GM19463 (cell line): ENCODE measurements at regions not wholly inside any gene's neighbourhood (a gene's known extent, or its start where the extent isn't known, plus 50 kb on each side); places are given as distances from the start of the nearest gene placed in this dataset.

Source experiments
- ATAC-seq: cut with Tn5 transposase; IDR thresholded peaks from one replicate; pipeline ENCODE4 v1.9.1; 2021; ENCODE audit warnings: mild to moderate bottlenecking, moderate library complexity; ENCODE audit not compliant: unreplicated experiment

- no peak for ATAC-seq
These were observed 1216.6 kb upstream of the PIK3C3 start for GRCh38 chr18:40738321-40738880.

DNA sequence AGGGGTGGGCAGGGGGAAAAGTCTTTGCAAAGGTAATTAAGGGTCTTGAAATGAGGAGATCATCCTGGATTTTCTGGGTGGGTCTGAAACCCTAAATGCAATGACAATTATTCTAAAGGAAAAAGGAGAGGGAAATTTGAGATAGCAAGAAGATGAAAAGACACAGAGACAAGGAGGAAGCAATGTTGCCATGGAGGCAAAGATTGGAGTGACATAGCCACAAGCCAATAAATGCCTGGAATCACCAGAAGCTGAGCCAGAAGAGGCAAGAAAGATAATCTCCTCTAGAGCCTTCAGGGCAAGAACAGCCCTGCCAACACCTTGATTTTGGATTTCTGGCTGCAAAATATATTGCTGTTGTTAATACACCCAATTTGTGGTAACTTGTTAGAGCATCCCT, 1246.3 kb upstream of the PIK3C3 start:
- no peak for ATAC-seq

- ATAC-seq = no peak
These were observed 1247.2 kb upstream of the PIK3C3 start for GRCh38 chr18:40707797-40708196.

GRCh38 chr18:40698129-40698528, 1256.9 kb upstream of the PIK3C3 start:
- ATAC-seq = no peak

GRCh38 chr18:40695526-40695925, 1259.5 kb upstream of the PIK3C3 start:
- no peak for ATAC-seq

DNA sequence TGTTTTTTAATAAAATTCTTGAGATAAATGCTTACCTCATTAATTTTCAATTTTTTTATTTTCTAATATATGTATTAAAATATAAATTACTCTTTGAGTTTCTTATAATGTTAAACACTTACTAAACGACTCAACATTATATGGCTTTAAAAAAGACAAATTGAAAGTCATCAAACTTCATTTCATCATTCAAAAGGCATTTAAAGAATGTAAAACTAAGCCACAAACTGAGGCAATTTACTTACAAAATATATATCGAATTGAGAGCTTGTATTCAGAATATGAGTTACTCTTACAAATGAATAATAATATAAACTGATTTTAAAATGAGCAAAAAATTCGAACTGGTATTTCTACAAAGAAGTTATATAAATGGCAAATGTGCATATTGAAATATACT, 1262.2 kb upstream of the PIK3C3 start:
- ATAC-seq = no peak

GRCh38 chr18:40690062-40690461, 1265.0 kb upstream of the PIK3C3 start:
- no peak for ATAC-seq

DNA sequence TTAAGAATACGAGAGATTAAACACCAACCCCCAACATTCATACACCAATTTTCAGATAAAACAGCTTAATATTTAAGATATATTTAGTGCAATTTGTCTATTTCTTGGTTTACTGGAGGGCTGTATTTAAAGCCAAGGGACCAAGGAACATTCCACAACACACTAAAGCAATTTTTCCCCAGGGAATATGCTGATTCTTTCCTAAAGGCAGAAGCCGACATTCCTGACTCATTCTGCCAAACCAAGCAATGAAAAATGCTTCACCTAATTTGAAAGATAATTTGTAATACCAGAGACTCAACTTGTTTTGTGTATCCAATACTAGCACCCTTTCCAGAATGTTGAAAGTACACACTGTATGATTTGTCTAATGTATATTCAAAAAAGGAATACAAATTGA, 1267.6 kb upstream of the PIK3C3 start:
- ATAC-seq = no peak

- ATAC-seq = no peak
These were observed 1268.2 kb upstream of the PIK3C3 start for GRCh38 chr18:40686836-40687235.

DNA sequence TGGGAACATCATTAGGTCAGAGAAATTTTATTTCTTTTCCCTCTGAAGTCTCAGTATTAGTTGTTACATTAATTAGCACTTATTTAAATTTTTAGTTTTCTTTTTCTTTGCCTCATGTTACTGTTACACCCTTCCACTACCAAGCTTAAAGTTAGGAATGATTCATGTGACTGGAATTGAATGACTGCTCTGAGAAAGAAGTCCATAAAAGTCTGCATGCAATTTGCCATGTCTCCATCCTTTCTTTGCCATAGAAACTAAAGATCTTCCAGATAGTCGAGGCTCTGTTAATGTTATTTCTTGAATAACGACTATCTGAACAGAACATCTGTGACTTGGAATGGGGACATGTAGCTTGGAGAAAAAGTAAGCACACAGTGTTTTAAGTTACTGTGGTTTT, 1269.8 kb upstream of the PIK3C3 start:
- ATAC-seq = no peak

DNA sequence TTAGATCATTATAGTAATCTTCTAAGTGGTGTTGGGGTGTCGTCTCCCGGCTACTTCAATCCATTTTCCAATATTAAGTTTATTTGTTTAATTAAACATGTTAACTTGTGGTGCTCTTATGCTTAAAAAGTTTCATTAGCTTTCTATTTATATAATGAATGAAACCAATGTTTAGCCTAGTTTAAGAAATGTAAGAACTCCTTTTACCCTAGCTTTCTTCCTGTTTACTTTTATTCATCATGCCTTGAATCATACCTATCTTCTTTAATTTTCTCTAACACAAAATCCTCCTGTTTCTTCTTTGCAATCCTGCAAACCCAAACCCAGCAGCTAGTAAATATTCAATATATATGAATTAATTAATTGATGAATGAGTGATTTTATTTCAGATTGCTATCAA, 1276.7 kb upstream of the PIK3C3 start:
- ATAC-seq = no peak

DNA sequence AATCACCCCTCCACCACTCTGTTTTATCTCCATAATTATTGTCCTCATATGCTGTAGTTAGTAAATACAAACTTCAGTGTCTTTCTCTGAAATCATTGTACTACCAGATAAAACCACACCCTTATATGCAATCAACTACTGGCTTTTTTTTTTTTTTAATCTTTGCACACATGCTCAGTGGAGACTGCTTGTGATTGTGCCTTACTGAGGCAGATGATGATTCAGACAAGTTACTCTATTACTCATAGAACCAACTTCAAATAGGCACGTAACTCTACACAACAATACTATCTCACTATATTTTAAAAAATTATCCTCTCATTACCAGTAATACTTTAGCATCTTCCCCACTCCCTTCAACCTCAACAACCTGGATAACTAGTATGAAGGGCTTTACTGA, 1278.4 kb upstream of the PIK3C3 start:
- no peak for ATAC-seq

DNA sequence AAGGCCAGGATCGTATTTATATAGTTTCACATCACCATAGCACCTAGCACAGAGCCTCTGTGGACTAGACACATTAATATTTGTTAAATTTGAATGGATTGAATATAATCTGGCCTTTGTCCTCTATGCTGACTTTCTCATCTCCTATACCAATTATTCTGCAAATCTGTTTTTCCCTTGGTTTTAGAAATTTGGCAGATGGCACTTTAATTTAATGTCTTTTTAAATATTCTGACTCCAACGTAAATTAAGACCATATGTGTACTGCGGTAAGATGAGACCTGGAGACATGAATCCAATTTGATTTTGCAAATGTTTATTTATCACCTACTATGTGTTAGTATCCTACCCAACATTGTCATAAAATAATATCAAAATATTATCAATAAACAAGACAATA, 1281.9 kb upstream of the PIK3C3 start:
- no peak for ATAC-seq

DNA sequence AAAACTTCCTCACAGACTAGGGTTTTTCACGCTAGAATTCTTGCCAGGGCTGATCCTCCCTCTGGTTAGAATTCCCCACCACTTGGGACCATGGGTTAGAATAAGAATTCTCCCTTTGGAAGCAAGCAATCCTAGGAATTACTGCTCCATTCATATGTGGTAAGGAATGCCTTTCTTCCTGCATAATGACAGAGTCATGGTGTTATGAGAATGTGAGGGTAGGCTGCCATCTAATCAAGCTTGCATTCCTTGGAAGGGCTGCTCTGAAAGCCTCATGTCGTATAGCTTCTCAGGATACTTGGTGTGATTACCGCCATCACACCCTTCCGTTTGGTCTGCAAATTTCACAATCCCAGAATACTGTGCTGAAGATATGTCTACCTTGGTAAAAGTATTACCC, 1282.4 kb upstream of the PIK3C3 start:
- no peak for ATAC-seq

DNA sequence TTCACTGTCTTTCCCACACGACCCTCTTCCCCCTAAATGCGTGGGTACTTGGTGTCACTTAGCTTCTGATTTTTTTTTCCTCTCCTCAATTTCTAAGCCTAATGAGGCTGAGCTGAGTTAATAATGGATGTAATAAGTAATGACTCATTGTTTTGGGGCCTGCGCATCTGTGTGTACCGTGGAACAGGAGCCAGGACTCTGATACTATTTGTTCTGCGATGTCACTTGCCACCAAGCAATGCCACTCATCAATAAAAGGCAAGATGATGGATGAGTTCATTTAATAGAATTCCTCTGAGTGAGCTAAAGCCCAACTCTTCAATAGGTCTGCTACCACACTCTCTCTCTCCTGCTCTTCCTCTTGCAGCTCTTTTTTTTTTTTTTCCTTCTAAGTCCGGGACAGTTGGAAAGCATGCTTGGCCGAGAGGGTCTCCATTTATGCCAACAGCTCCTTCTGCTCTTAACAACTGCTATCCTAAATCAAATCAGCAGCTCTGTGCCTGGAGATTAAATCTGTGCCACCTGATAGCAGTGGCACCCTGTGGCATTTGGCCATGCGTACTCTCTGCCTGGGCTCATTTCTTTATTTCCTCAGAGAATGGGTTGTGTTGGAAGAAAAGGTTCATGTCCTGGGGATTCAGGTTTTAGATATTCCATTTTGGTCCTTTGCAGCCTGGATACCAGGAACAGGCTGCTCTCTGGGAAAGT, 1284.2 kb upstream of the PIK3C3 start:
- no peak for ATAC-seq

DNA sequence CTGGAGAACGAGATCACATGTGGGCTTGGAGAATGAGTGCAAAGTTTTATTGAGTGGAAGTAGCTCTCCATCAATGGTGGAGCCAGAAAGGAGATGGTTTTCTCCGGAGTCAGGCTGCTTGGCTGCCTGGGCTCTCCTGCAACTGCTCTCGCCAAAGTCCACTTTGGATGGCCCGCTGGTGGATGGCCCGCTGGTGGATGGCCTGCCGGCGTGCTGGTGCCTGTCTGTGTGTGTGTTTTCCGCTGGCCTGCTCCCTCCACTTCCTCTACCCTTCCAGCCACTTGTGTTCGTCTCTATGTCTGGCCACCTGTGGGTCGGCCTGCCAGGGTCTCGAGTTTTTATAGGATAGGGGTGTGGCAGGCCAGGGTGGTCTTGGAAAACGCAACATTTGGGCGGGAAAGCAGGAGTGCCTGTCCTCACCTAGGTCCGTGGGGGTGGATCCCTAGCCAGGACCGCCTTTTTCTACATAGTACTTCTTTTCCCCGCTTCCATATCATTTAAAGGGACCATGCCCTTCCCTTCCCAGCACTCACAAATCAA, 1292.1 kb upstream of the PIK3C3 start:
- no peak for ATAC-seq

- no peak for ATAC-seq
These were observed 1301.4 kb upstream of the PIK3C3 start for GRCh38 chr18:40653682-40654081.

- ATAC-seq = no peak
These were observed 1302.7 kb upstream of the PIK3C3 start for GRCh38 chr18:40652321-40652720.

DNA sequence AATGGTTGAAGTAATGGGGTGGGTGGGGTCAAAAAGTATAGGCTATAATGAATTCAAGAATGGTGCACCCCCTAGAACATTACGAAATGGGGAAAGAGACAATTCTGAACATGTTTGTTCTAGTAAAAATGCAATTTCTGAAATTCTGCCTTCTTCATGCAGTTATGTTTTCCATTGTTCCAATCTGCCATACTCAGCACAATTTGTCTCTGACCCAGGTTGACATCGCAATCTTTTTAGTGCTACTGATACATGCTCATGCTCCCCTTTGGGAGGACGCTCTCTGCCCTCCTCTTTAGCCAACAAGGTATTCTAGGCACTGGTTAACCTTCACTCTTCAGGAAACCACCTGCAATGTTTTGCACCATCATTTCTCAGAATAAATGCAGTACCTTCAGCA, 1303.9 kb upstream of the PIK3C3 start:
- no peak for ATAC-seq

DNA sequence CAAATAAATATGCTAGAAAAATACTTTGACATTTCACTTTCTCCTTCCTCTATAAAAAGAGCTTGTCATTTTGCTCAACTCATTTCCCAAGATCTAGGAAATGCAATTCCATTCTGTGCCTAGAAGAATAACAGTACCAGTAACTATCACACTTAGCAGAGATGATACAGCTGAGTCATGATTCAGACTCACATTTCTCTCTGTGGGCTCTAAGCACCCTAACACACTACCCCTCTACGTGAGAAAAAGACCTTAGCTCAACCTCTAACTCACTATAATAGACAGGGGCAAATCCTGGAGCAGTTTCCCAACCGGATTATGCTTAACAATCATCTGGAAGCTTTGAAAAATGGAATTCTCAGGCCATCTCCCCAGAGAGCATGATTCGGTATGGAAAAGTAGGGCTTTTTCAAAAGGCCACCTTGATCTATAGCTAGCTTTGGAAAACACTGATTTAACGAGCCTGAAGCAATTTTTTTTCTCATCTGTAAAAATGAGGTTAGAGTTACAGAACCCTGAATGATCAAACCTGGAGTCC, 1312.3 kb upstream of the PIK3C3 start:
- ATAC-seq = no peak

- no peak for ATAC-seq
These were observed 1323.7 kb upstream of the PIK3C3 start for GRCh38 chr18:40631319-40631718.

- ATAC-seq = no peak
These were observed 1324.5 kb upstream of the PIK3C3 start for GRCh38 chr18:40630496-40630895.
